Embryonic facial prominence (tissue), 1 donor: ENCODE measurements at regions not wholly inside any gene's neighbourhood (a gene's known extent, or its start where the extent isn't known, plus 50 kb on each side); places are given as distances from the start of the nearest gene placed in this dataset.

Experiments
- DNase-seq: peaks from one replicate; pipeline ENCODE4 v3.0.0-alpha.2; 2016; ENCODE audit errors: extremely low spot score

- no peak for DNase-seq
Measured at GRCh38 chr14:61893371-61893940, 131.2 kb downstream of the SNAPC1 start.

- DNase-seq, result no peak
Measured at GRCh38 chr14:61894452-61895077, 132.3 kb downstream of the SNAPC1 start.

DNA sequence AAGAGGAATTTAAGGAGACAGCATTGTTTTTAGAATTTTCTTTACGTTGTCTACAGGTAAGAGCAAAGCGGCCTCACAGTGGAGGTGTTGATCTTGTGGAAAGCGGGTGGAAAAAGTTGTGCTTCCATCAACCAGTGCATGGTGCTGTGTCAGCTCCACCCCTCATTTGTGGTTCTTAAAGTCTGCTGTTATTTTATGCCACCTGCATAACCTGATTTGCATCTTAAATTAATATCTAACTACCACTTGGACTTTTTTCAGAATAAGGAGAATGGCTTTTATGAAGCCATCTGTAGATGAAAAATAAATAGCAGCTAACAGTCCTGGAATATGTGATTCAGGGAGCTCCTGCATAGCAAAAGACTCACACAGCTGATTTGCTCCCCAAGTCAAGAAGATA lies 135.1 kb downstream of the SNAPC1 start:
- no peak for DNase-seq

DNA sequence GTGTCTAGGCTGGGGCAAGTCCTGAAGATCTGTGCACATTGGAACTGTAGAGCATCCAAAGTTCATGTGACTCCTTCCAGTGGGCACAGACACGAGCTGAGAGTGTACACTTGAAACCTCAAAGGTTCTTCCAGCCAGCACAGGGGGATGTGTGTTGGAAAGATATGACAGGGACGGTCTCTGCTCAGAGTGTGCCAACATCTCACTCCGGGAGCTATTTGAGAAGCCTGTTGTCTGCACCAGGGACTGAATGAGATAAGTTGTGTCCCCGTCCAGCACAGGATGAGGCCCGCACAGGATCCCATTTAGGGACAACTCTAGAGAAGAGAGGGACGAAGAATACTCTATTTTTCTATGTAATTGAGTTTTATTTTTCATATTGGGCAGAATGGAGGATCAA lies 136.3 kb downstream of the SNAPC1 start:
- DNase-seq, result no peak

DNA sequence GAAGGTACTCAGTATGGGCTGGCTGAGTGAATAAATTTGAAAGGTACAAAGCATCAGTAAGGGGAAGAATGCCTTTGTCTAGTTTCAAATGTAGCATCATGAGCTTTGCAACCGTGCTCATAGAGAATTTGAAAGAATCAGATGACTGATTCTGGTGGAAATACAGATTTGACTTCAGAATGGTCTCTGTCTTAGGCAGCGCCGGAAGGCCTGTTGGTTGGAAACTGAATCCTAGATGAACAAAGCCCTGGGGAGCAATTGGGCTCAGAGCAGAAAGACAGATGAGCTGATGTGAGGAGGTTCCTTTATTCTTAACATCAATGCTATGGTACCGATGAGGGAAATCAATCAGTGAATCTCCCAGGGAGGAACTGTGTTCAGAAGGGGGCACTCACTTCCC lies 137.3 kb downstream of the SNAPC1 start:
- no peak for DNase-seq

DNA sequence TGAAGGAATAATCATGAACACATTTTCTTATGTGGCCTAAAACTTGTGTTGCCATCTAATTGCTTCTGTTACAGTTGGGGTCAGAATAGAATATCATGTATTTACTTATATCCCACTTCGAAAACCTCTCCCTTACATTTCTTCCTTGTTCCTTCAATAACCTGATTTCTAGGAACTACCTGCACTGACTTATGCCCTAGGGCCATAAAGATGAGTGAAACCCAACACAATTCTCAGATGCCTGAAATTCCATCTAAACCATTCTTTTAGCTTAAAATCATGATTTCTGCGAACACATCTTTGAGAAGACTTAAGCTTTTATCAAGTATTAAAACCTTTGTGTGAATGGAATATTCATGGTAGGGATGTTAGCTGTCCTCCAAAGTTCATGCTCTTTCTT lies 142.7 kb downstream of the SNAPC1 start:
- no peak for DNase-seq

DNA sequence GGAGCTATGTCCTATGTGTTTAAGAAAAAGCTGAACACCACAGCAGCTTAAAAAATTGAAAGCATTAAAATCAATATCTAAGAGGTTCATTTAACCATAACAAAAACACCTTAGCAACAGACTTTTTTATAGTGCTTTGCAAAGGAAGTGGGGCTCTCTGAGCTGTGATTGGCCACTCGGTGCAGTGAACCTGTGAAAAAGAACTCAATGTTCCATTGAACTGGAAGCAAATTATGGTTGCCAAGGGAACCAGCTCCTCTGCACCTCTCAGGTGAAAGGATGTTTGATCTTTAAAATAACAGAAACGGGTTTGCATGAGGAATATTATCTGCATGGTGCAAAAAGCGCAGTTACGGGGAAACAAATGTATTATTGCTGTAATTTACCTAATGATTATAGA lies 149.4 kb downstream of the SNAPC1 start:
- DNase-seq, result no peak

- DNase-seq, result no peak
Measured at GRCh38 chr14:61918998-61919397, 156.8 kb downstream of the SNAPC1 start.

GRCh38 chr14:61923348-61923747 lies 161.1 kb downstream of the SNAPC1 start:
- DNase-seq, result no peak

GRCh38 chr14:61925043-61925442 lies 162.8 kb downstream of the SNAPC1 start:
- DNase-seq, result no peak

DNA sequence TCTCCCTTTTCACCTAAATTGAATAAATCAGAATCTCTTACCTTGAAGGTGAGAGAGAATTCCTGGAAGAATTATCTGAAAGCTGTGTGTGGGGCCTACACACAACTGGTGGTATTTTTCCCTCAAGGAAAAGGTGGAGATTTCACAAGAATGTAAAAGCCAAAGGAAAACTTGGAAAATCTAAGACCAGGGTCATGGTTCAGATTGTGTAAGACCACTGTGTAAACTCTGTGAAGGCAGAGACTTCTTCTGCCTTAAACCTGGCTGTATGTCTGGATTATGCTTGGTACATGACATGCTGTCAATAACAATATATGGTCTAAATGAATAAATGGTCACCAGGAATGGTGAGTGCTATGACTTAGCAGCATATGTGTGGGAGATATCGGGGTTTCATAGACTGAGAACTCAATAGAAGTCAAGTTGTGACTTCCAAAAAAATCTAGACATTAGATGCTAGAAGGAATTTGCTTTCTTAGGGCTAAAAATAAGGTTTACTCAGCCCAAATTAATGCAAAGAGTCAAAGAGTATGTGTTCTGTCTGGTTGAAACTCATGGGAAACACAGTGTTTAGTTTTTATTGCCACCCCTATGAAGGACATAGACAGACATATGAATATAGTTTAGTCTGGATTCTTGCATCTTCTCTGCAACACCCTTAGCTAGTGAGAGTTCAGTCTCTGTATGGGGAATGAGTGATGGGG lies 163.7 kb downstream of the SNAPC1 start:
- DNase-seq, result no peak

- DNase-seq, result no peak
Measured at GRCh38 chr14:61927060-61927459, 164.8 kb downstream of the SNAPC1 start.

DNA sequence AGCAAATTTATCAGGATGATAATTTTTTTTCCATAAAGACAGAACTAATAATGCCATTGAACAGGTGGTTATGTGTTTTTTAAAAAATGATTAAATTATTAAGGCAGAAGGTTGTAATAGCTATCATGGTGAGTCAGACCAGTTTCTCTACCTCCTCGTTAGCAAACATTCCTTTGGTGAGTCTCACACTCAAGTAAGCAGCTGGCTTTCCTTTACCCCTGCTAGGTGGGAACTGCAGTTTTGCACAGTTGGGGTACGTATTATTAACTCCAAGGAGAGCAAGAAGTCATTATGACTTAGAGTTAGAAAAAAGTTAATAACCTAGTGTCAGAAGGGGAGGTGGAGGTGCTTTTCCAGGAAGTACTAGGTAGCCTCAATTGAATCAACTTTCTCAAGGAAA lies 165.3 kb downstream of the SNAPC1 start:
- no peak for DNase-seq

GRCh38 chr14:61928300-61928699 lies 166.1 kb downstream of the SNAPC1 start:
- no peak for DNase-seq

- no peak for DNase-seq
Measured at GRCh38 chr14:61928701-61929100, 166.5 kb downstream of the SNAPC1 start.

DNA sequence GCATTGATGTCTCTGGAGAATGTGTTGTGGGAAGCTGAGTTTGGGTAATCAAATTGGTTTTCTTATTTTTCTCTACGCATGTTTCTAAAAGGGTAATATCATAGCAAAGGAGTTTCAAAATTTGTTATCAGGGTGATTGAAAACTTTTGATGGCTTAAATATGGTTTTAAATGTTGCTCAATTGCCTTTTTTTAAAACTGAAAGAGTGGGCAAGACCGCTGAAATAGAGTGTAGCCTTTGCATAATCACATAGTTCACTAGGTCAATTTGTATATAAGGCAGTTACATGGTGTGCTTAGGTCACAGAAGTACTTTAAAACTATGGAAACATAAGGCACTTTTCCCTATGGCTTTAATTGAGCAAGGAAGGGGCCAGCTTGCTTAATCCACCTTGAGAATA lies 167.4 kb downstream of the SNAPC1 start:
- DNase-seq, result no peak

DNA sequence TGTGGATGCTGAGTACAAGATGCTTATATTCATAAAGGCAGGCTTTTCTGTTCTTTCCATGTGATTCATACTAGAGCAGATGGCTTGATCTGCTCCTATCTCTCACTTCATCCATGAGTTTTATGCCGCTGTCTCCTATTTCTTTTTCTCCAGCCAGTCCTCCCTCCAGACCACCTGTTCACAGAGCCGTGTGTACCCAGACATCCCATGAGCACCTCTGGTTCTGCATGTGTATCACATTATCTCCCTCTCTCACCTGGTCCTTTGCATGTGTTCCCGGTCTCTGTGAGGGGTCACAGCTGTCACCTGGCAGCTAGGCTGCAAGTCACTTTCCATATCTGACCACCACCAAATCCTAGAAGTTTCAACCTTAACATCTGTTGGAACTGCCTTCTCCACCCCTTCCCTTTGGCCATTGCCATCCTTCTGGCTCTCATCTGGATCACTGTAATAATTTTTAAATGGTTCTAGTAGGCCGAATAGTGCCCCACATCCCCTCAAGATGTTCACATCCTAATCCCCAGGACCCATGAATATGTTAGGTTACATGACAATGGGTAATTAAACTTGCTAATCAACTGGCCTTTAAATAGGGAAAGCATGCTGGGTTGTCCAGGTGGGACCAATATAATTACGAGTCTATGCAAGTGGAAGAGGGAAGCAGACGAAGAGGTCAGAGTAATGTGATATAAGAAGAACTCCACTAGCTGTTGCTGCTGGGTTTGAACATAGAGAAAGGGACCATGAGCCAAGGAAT lies 168.1 kb downstream of the SNAPC1 start:
- no peak for DNase-seq

DNA sequence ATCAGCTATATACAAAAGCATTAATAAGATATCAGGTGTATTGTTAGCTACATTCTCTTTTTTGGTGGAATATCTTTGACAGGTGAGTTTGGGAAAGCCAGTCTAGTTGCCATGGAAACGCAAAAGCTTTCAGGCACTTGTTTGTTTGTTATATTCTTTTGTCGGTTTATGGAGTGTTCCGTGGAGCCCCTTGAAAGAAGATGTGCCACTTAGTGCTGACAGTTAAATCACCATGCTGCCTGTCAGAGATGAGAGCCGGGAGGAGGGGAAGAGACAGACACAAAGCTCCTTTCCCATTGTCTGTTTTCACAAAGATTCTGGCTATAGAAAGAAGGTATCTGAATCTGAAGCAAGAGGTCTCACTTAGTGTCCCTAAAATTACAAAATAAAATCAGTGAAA lies 170.8 kb downstream of the SNAPC1 start:
- DNase-seq, result no peak

GRCh38 chr14:61934385-61934784 lies 172.2 kb downstream of the SNAPC1 start:
- no peak for DNase-seq

DNA sequence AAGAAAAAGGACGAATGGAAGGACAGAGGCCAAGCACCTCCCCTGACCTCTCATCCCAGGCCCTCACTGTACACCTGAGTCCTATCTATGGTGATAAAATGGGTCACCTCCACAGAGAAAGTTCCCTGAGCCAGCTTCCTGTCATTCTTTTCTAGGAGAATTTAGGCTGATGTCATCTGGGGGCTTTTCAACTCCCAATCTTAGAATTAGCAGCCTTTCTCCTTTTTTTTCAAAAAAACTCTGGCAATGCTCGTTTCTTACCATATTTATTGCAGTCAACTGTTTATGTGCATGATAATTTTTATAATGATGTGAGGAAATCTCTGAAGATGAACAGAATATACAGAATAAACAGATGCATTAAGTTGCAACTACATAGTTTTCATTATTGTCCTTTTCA lies 177.6 kb downstream of the SNAPC1 start:
- DNase-seq, result no peak

DNA sequence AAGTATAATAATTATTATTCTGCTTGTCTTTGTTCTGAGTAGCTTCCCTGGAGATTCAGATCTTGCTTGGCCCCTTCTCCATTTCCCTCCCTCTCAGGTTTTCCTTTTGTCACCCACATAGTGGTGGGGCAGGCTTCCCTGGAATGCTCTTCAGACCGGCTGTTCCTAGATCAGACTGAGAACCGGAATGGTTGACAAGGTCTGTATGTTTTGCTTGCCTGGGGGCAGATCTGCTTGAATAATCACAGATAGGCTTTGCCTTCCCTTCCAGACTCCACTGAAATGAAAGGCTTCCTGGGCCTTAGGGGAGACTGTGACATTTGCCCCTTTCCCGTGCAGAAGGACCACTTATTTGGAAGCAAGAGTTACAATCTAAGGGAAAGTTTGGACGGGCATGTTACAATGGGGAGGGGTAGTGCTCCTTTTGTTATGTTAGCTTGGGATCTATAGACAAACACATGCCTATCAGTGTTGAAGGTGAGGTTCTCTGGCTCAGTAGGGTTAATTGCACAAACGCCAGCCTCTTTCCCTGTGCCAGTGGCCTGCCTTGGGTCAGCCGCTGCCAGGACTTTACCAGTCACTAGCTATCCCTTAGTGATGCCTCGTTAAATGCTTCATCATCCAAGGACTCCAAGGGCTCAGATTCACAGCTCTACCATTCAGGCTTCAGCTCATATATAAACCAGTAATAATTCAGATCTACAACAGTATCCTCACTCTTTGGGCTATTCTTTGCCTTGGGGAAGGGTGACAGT lies 178.6 kb downstream of the SNAPC1 start:
- DNase-seq, result no peak
